CD4-positive, alpha-beta T cell treated with Interleukin-6 for 4 hours (primary cell): ENCODE measurements at regions not wholly inside any gene's neighbourhood (a gene's known extent, or its start where the extent isn't known, plus 50 kb on each side); places are given as distances from the start of the nearest gene placed in this dataset.

Experiments
- DNase-seq: peaks from one replicate; pipeline ENCODE4 v3.0.0-alpha.2; 2020; ENCODE audit warnings: mixed read lengths

GRCh38 chr9:120109242-120109641 lies 470.7 kb downstream of the CDK5RAP2 start:
- no peak for DNase-seq

GRCh38 chr9:120107138-120107537 lies 472.8 kb downstream of the CDK5RAP2 start:
- DNase-seq, result no peak

- no peak for DNase-seq
These were observed 475.2 kb downstream of the CDK5RAP2 start for GRCh38 chr9:120104771-120105170.

- no peak for DNase-seq
These were observed 479.4 kb downstream of the CDK5RAP2 start for GRCh38 chr9:120100595-120100994.

GRCh38 chr9:120099065-120099464 lies 480.9 kb downstream of the CDK5RAP2 start:
- DNase-seq, result no peak

GRCh38 chr9:120098584-120098983 lies 481.4 kb downstream of the CDK5RAP2 start:
- DNase-seq, result no peak

GRCh38 chr9:120091206-120091605 lies 488.8 kb downstream of the CDK5RAP2 start:
- DNase-seq, result no peak

GRCh38 chr9:120080849-120081248 lies 499.1 kb downstream of the CDK5RAP2 start:
- DNase-seq, result no peak

GRCh38 chr9:120078112-120078511 lies 501.9 kb downstream of the CDK5RAP2 start:
- no peak for DNase-seq

- DNase-seq, result no peak
These were observed 508.2 kb downstream of the CDK5RAP2 start for GRCh38 chr9:120071760-120072159.

- no peak for DNase-seq
These were observed 513.7 kb downstream of the CDK5RAP2 start for GRCh38 chr9:120066315-120066714.

GRCh38 chr9:120065151-120065550 lies 514.8 kb downstream of the CDK5RAP2 start:
- DNase-seq, result no peak

- no peak for DNase-seq
These were observed 535.0 kb downstream of the CDK5RAP2 start for GRCh38 chr9:120045011-120045410.

- DNase-seq, result no peak
These were observed 536.5 kb downstream of the CDK5RAP2 start for GRCh38 chr9:120043448-120043847.

GRCh38 chr9:120040896-120041295 lies 539.1 kb downstream of the CDK5RAP2 start:
- no peak for DNase-seq

GRCh38 chr9:120038342-120038741 lies 541.6 kb downstream of the CDK5RAP2 start:
- no peak for DNase-seq

- DNase-seq, result no peak
These were observed 547.3 kb downstream of the CDK5RAP2 start for GRCh38 chr9:120032639-120033038.

- DNase-seq, result no peak
These were observed 549.1 kb downstream of the CDK5RAP2 start for GRCh38 chr9:120030847-120031246.

- DNase-seq, result no peak
These were observed 561.4 kb downstream of the CDK5RAP2 start for GRCh38 chr9:120018550-120018949.

GRCh38 chr9:120018037-120018436 lies 561.9 kb downstream of the CDK5RAP2 start:
- no peak for DNase-seq

- no peak for DNase-seq
These were observed 563.7 kb downstream of the CDK5RAP2 start for GRCh38 chr9:120016231-120016630.

- no peak for DNase-seq
These were observed 565.2 kb downstream of the CDK5RAP2 start for GRCh38 chr9:120014796-120015195.

- DNase-seq, result no peak
These were observed 570.1 kb downstream of the CDK5RAP2 start for GRCh38 chr9:120009856-120010255.

GRCh38 chr9:120001536-120001935 lies 578.4 kb downstream of the CDK5RAP2 start:
- DNase-seq, result no peak

GRCh38 chr9:119998614-119999013 lies 581.4 kb downstream of the CDK5RAP2 start:
- DNase-seq, result no peak

GRCh38 chr9:119991797-119992196 lies 588.2 kb downstream of the CDK5RAP2 start:
- DNase-seq, result no peak
